GM21576 (cell line): ENCODE measurements at regions not wholly inside any gene's neighbourhood (a gene's known extent, or its start where the extent isn't known, plus 50 kb on each side); places are given as distances from the start of the nearest gene placed in this dataset.

Experiments
- ATAC-seq: cut with Tn5 transposase; IDR thresholded peaks from one replicate; pipeline ENCODE4 v1.9.1; 2021; ENCODE audit warnings: mild to moderate bottlenecking, moderate library complexity; ENCODE audit not compliant: unreplicated experiment

DNA sequence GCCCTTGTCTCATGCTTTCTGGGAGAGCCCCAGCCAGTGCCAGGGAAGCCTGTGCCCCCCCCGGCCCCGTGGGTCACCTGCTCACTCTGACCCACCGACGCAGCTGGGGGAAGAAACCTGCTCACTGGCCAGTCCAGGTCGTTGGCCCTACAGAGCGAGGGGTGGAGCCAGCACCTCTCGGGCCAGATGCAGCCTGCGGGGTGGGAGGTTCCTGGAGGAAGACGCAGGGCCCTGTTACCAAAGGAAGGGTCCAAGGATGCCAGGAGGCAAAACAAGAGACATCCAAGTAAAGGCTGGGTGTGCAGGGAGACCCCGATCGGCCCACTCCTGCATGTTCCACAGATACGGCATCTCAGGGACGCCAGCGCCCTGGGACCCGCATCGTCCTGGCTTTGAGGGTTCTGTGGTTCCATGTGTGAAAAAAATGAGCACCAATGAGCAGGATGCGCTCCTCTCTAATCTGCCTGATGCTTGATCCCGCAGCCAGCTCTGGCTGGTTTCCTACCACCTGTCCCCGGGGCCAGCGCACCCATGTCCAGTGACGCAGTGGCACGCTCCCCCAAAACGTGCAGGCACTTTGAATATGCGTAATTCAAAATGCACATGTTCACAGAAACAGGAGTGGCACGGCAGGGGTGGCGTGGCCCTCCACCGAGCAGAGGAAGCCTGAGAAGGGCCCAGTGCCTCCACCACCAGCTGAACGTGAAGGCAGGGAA is 66.0 kb upstream of the GALNT9 start:
- ATAC-seq, result no peak

DNA sequence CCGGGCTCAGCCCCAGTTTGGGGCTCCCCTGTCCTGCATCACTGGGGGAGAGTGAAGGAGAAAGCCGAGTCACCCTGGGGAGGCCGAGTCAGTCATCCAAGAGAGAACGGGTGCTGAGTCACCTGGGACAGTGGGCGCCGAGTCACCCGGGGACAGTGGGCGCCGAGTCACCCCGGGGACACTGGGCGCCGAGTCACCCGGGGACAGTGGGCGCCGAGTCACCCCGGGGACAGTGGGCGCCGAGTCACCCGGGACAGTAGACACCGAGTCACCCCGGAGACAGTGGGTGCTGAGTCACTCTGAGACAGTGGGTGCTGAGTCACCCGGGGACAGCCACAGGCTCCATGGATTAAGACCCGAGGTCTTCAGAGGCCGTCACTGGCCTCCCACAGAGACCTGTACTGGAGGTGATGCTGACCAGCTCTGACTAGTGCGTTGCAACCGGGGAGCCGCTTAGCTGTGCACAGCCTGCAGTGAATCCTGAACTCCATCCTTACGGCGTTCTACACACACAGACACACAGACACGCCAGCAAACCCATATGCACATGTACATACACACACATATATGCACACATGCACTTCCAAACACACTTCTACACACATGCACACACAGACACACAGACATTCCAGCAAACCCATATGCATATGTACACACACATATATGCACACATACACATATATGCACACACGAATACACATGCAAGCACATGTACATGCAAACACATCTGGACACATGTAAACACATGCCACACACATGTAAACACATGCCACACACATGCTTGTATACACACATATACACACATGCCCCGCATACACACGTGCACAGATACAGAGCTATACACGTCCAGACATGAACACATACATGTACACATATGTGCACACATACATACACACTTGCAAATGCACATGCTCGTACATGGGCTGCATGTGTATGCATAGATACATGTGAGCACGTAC is 64.9 kb upstream of the GALNT9 start:
- no peak for ATAC-seq

DNA sequence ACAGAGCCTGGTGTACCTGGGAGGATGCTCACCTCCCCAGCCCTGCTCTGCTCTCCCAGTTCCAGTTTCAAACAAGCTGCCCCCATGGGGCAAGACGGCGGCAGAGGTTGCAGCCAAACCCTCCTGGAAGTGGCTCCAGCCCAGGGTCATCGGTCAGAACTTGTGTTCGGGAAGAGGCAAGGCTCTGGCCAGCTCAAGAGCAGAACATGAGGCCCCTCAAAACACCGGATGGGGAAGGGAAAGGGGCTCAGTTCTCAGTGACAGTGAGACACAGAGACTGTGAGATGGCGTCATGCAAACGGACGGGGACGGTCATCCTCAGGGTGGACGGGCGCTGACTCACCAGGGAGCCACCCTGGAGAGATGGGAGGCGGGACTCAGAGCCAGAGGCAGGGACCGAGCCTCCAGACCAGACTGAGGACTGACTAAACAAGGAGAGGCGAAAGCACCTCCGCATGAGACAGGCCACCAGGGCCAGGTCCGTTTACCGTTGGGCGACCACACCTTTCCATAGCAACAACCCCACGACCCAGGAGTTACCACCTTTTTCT is 63.9 kb upstream of the GALNT9 start:
- ATAC-seq, result no peak

DNA sequence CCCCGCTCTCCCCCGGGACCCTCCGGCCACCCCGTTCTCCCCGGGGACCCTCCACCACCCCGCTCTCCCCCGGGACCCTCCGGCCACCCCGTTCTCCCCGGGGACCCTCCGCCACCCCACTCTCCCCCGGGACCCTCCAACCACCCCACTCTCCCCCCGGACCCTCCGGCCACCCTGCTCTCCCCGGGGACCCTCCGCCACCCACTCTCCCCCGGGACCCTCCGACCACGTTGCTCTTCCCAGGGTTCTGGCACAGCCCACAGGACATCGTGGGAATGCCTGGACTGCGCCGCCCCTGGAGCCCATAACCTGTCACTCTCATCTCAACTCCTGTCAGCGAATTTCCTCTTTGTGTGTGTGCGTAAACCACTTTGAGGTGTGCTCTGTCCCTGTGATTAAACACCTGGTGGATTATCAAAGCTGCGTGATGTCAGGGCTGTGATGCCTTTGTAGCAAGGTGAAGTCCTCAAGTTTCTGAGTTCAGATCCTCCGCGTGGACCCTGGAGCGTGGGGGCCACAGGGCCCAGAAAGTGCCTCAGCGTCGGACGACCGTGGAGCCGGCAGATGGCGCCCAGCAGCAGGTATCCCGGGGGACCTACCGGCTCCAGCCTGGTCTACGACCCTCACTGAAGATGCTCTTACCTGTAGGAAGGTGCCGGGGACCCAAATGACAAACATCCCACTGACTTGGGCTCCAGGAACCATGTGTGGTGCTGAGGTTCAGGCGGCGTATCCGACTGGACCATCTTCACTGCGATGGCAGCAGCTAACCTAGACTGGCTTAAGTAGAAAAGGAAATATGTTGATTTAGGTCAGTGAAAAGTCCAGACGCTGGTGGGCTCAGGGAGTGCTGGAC is 63.2 kb upstream of the GALNT9 start:
- ATAC-seq, result no peak

DNA sequence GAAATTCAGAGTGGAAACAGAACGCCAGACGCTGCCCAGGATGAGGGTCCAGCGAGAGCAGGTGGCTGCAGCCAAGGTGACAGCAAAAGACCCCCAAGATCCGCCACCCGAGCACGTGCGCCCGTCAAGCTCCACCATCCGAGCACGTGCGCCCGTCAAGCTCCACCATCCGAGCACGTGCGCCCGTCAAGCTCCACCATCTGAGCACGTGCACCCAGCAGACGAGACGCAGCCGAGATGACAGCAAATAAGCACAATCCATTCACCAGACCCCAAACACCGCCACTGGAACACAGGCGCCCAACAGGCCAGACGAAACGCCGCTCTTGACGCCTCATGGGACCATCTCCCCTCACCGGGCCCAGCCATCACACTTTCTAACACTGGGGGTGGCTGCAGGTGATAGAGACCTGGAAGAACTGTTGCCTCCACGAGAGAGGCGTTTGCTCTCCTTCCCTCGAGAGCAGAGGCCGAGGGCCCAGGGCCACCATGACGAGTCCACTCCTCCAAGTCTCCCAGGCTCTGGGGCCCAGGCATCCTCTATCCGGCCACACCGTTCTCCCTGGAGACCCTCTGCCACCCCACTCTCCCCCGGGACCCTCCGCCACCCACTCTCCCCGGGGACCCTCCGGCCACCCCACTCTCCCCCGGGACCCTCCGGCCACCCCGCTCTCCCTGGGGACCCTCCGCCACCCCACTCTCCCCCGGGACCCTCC is 62.1 kb upstream of the GALNT9 start:
- ATAC-seq, result no peak

DNA sequence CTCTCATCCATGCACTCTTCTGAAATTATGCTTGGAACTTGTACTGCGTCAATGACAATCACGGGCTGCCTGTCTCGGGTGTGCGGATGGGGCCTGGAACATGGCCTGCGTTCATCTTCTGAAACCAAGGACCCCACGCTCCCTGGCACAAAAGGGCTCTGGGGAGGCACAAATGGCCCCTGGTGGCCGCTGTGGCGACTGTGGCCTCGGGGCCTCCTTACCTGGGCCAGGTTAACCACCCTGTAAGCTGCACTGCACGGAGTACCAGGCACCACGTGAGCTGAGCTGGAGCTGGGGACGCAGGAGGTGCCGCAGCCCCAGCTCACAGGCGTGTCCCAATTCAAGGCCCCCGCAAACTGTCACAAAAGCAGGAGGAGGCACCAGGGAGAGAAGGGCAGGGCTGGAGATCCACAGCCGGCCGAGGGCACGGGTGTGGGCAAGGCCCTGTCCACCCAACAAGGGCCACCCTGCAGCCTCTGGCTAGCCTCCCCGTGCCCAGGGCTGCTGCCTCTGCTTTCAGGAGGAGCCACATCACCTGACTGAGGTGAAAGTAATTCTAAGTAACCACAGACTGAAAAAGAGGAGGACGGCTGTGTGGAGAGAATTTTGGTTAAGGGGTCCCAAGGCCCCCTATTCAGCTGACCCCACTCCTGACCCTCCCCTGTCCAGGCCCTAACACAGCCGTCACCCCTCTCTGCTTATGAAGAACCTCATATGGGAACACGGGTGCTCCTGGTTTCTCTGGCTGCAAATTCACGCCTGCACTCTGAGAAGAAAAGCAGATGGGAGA is 61.1 kb upstream of the GALNT9 start:
- ATAC-seq, result no peak

DNA sequence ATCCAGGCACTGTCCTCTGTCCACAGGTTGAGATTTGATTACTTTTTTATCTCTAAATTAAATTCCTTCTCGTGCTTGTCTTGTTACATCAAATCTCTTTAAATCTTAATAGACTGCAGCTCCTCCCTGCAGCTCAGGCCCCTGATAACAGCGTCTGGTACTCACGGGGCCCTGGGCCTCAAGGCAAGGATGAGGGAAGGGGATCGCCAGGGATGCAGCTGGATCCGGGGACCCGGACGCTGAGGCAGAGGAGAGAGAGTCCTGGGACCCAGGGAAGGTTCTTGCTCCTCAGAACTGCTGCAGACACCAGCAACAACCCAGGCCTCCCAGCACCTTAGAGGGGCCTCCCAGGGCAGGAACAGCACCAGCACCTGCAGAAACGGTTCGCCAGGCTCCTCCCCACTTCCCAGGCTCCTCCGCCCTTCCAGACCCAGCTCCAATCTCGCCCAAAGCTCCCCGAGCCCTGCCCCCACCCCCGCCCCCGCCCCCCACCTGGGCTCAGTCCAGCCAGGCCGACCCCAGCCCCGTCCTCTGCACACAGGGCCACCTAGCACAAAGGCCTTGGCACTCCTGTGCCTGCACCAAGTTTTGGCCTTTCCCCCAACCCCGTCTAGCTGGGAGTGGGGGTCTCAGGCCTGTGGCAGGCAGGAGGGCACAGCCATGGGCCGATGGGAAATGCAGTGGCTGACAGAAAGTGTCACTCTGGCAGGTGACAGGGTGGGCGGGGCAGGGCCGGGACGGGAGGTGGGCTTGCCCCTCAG is 60.3 kb upstream of the GALNT9 start:
- ATAC-seq, result no peak

DNA sequence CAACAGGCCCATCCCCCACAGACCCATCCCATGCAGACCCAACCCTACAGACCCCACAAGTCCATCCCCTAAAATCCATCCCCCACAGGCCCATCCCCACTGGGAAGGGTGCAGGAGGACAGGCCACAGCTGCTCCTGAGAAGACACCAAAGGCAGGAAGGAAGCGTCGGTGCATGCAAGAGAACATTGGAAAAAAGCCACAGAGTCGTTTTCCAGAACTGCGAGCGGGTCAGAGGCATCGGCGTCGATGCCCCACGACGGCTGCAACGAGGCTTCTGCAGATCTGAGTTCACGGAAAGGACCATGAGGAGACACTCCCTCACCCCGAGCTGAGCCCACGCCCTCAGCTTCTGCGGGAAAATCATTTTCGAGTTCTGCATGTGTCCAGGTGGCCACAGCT is 59.6 kb upstream of the GALNT9 start:
- no peak for ATAC-seq

DNA sequence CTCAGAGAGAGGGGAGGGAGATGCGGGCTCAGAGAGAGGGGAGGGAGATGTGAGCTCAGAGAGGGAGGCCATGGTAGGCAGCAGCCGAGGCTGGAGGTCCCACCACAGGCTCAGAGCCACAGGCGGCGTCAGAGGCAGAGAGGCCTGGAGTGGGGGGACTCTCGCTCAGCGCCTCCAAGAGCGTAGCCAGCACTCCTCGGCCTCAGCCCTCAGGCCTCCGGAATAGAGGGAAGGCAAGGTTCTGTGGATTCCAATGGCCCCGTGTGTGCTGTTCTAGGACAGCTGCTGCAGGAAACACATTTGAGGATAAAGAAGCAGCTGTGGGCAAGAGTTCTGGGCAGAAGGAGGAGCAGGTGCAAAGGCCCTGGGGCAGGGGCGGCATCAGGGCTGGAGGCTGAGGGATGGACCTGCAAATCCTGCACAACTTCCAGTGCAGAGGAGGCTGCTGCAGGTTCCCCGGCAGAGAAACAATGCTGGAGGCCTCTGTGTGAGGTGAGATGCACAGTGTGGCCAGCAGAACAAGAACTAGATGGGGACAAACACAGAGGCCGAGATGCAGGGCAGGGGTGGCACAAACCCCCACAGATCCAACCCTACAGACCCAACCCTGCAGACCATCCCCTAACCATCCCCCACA is 59.1 kb upstream of the GALNT9 start:
- no peak for ATAC-seq

DNA sequence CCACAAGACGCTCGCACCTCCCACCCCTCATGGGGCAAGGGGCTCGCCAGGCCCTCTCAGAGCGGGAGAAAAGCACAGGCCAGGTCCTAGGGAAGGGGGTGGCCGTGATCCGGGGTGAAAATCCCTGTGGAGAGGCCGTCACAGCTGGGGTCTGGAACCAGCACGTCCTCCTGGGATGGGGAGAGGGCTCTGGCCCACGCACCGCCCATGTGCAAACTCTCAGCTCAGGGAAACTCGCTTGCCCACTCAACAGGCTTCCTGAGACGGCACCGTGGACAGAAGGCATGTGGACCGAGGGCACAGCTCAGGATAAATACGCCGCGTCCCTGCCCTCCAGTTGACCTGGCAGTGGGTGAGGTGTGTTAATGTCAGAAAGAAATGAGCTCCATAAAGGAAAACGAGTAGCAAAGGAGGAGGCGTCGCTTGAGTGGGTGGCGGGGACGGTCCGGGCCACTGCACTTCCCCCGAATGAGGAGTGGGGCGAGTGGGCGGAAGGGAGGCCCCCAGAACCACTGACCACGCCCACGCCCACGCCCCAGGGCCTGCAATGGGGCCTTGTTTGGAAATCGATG is 57.6 kb upstream of the GALNT9 start:
- no peak for ATAC-seq

DNA sequence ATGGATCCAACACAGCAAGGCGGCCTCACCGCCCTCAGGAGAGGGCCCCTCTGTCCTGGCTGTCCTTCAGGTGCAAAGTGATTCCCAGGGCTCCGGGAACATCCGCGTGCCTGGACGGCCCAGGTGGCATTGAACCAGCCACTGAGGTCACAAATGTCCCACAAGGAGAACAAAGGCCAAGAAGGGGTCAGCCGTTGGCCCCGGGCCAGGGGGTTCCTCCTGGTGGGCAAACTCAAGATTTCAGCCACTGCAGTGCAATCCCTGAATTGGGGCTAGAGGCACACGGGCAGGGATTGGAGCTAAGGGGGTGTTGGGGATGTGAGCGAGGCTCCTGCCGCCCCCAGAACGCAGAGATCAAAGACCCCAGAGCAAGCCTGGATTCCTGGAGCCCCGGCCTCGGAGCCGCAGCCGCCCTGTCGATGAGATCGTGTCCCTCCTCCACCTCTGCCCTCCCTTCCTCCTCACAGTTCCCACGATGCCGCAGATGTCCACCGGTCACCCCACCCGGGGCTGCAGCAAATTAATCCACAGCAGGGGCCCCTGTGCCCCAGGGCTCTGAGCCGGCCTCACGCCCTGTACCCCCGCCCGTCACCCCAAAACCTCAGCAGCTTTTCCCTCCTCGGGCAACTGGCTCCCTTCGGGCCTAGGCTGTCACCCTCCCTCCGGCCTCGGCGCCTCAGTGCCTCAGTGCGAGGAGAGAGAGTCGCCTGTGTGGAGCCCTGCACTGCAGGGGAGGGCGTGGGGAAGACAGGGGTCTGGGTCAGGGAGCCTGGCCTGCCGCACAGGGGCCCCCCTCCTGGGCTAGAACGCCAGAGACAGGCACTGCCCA is 56.7 kb upstream of the GALNT9 start:
- ATAC-seq, result no peak

DNA sequence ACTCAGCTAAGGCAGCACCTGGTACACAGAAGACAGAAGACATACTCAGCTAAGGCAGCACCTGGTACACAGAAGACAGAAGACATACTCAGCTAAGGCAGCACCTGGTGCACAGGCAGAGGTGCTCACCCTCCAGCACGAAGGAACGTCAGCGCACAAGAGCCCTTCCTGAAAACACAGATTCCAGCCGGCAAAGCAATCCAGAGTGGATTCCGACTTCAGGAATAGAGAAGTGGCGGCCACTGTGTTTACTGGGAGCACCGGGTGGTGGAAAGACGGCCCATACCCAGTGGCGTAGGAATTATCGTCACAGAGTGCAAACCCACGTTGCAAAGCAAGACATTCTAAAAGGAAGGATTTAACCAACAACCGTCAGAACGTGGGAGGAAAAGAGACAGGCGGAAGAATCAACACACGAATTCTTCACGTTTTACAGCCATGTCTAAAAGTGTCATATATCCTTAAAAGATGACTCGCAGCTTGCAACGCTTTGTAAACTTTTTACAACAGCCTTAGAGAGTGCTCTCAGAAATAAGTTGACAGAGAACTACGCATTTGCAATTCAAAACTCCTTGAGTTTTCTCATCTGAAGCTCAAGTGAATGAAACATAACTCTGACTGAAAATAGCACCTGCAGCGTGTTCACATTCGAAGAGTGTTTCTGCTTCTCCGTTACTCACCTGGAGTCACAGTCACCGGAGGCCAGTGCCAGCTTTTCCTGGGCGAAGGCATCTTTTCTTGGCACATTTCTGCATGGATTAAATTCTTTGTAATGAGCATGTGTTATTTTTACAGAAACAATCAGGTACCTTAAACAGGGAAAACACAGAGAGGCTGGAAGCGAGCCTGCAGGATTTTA is 55.8 kb upstream of the GALNT9 start:
- no peak for ATAC-seq

DNA sequence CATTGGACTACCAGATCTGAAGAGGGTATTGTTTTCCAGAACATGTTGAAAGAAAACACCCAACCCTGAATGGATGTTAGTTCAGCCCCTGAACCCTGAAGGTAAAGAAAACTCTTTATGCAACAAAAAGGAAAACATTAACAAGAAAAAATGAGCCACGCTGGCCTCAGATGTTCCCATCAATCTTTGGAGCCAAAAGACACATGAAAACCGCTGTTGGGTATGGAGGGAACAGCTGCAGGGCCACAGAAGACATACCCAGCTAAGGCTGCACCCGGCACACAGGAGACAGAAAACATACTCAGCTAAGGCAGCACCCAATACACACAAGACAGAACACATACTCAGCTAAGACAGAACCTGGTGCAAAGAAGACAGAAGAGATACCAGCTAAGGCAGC is 51.3 kb upstream of the GALNT9 start:
- ATAC-seq, result no peak

DNA sequence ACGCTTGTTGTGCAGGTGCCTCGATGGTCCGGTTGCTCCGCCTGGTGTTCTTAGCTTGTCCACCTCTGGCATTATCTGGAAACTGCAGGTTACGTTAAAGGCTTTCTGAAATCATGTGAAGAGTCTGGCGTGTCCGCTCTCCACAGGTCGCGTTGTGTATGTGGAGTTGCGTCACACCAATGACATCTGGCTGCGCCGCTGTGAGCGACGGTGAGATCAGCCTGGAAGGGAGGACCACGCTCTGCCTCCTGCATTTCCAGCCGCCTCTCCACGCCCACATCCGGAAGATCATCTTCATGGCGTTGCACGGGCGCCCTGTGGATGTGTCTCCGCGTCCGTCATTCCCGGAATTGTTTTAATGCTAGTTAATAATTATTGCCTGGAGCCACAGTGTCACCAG is 50.6 kb upstream of the GALNT9 start:
- no peak for ATAC-seq

DNA sequence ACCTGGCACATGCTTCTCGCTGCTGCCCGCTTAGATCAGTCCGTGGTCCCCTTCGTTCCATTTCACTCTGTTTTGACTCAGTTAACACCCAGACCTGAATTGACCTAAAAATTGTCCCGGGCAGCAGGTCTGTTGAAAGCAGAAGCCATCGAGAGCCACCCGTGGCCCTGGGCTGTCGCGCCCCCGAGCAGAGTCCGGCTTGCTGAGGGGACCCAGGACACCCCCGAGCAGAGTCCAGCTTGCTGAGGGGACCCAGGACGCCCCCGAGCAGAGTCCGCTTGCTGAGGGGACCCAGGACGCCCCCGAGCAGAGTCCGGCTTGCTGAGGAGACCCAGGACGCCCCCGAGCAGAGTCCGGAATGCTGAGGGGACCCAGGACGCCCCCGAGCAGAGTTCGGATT is 50.2 kb upstream of the GALNT9 start:
- no peak for ATAC-seq
